ENCODE measurements at regions not wholly inside any gene's neighbourhood (a gene's known extent, or its start where the extent isn't known, plus 50 kb on each side); places are given as distances from the start of the nearest gene placed in this dataset.
"Not testable (repeated sequence)": the region's sequence is repeated elsewhere in the genome, so short reads cannot be mapped to it uniquely, and the experiment has no call there.

GRCh38 chr16:31581065-31581464 lies 53.4 kb downstream of the AHSP start:
- DNase-seq: not testable (repeated sequence)

GRCh38 chr16:31601737-31602384 lies 74.2 kb downstream of the AHSP start:
- not testable (repeated sequence) for DNase-seq

- DNase-seq: no peak
Observed at GRCh38 chr16:31618130-31618529, 90.4 kb downstream of the AHSP start.

- DNase-seq: no peak
Observed at GRCh38 chr16:31636433-31636832, 108.7 kb downstream of the AHSP start.

- no peak for DNase-seq
Observed at GRCh38 chr16:31641279-31641678, 113.6 kb downstream of the AHSP start.

GRCh38 chr16:31655674-31656073 lies 128.0 kb downstream of the AHSP start:
- DNase-seq: not testable (repeated sequence)

- no peak for DNase-seq
Observed at GRCh38 chr16:31664683-31665482, 137.2 kb downstream of the AHSP start.

GRCh38 chr16:31674686-31675085 lies 147.0 kb downstream of the AHSP start:
- no peak for DNase-seq

GRCh38 chr16:31676731-31677130 lies 149.0 kb downstream of the AHSP start:
- no peak for DNase-seq

GRCh38 chr16:31678649-31679325 lies 151.1 kb downstream of the AHSP start:
- no peak for DNase-seq

- DNase-seq: not testable (repeated sequence)
Observed at GRCh38 chr16:31689331-31689730, 161.6 kb downstream of the AHSP start.

GRCh38 chr16:31692338-31692737 lies 164.6 kb downstream of the AHSP start:
- DNase-seq: not testable (repeated sequence)

GRCh38 chr16:31693733-31694132 lies 166.0 kb downstream of the AHSP start:
- no peak for DNase-seq

- DNase-seq: no peak
Observed at GRCh38 chr16:31694461-31694860, 166.8 kb downstream of the AHSP start.

GRCh38 chr16:31695667-31696066 lies 168.0 kb downstream of the AHSP start:
- peak; percentile 82 for DNase-seq

GRCh38 chr16:31696968-31697743 lies 169.5 kb downstream of the AHSP start:
- DNase-seq: no peak

GRCh38 chr16:31697744-31698125 lies 170.0 kb downstream of the AHSP start:
- DNase-seq: no peak

GRCh38 chr16:31698901-31699300 lies 171.2 kb downstream of the AHSP start:
- no peak for DNase-seq

GRCh38 chr16:31699601-31700000 lies 171.9 kb downstream of the AHSP start:
- DNase-seq: no peak

GRCh38 chr16:31700200-31700529 lies 172.5 kb downstream of the AHSP start:
- DNase-seq: no peak

- DNase-seq: peak; percentile 90
Observed at GRCh38 chr16:31700530-31701388, 172.8 kb upstream of the ZNF267 start.

- DNase-seq: no peak
Observed at GRCh38 chr16:31701734-31702133, 171.9 kb upstream of the ZNF267 start.

Data from CD4-positive, alpha-beta T cell treated with Interleukin-10 for 1 hour (primary cell).